Small intestine (tissue), 7 donors: ENCODE measurements at regions not wholly inside any gene's neighbourhood (a gene's known extent, or its start where the extent isn't known, plus 50 kb on each side); places are given as distances from the start of the nearest gene placed in this dataset.
"Not testable (repeated sequence)": the region's sequence is repeated elsewhere in the genome, so short reads cannot be mapped to it uniquely, and the experiment has no call there.

ENCODE experiments used
- DNase-seq, 2 donors: peaks; one replicate each; pipeline versions ENCODE4 v3.0.0 to v3.0.0-alpha.2; 2013
- FAIRE-seq: peaks from 2 replicates; lab custom pipeline; 2012; peaks lifted over from hg19 to GRCh38; lab: Jason Lieb, UNC
- H3K27ac ChIP-seq, 3 donors: one replicate each; pipeline ENCODE4 v1.5.1; 2013; ENCODE audit warnings: low read length in 2 of 3, mild to moderate bottlenecking in 2 of 3, control low read depth in 1 of 3, inconsistent platforms in 1 of 3, low read depth in 1 of 3, moderate library complexity in 1 of 3
- H3K27me3 ChIP-seq, 3 donors: one replicate each; pipeline ENCODE4 v1.6.1; 2013; ENCODE audit warnings: low read length in 3 of 3, inconsistent platforms in 1 of 3; ENCODE audit not compliant: control insufficient read depth in 3 of 3, insufficient read depth in 3 of 3
- H3K36me3 ChIP-seq, 3 donors: one replicate each; pipeline ENCODE4 v1.6.1; 2013; ENCODE audit warnings: low read length in 3 of 3, inconsistent platforms in 1 of 3, low read depth in 1 of 3, mild to moderate bottlenecking in 1 of 3, moderate library complexity in 1 of 3; ENCODE audit not compliant: control insufficient read depth in 3 of 3, insufficient read depth in 2 of 3
- H3K4me1 ChIP-seq, 3 donors: one replicate each; pipeline ENCODE4 v1.6.1; 2013; ENCODE audit warnings: low read length in 2 of 3, inconsistent platforms in 1 of 3, low read depth in 1 of 3, mild to moderate bottlenecking in 1 of 3, moderate library complexity in 1 of 3; ENCODE audit not compliant: control insufficient read depth in 3 of 3, insufficient read depth in 2 of 3
- H3K4me3 ChIP-seq, 3 donors: one replicate each; pipeline ENCODE4 v1.5.1; 2013; ENCODE audit warnings: low read length in 3 of 3, control low read depth in 1 of 3, inconsistent platforms in 1 of 3, low read depth in 1 of 3, mild to moderate bottlenecking in 1 of 3, moderate library complexity in 1 of 3
- H3K9me3 ChIP-seq, 2 donors: one replicate each; pipeline ENCODE4 v1.6.1; 2013; ENCODE audit warnings: low read depth in 1 of 2, low read length in 1 of 2; ENCODE audit not compliant: control insufficient read depth in 2 of 2, insufficient read depth in 1 of 2
- WGBS, 3 donors: extraction: QIAGEN DNeasy Blood & Tissue Kit; methylation state at CpG; one replicate each; pipeline ENCODE4 v1.1.7; 2013; 5-methylcytosine and 5-hydroxymethylcytosine counted together
- donor health status: healthy with polysubstance abuse.
- donor health status: control.
- donor health status: control.
- donor health status: Bipolar disorder and iron deficiency.
- donor health status: healthy.

DNA sequence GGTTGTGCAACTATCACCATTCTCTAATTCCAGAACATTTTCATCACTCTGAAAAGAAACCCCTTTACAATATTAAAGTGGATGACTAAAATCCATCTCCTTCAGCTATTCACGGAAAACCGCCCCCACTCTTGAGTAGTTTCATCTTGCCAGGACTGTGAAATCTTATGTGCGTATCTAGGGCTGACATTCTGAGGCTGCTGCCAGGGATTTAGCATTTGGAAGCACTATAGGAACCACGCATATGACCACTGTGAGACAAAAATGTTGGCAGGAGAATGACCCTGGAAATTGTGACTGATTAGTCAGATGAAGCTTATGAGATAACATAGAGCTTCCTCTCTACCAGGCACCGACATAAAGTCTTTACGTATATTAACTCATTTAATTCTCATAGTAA, 305.2 kb upstream of the PDE3A start:
- DNase-seq (no peak), FAIRE-seq (no peak)
- H3K4me1 ChIP-seq = no peaks in the 10 kb centered on the region
- H3K9me3 ChIP-seq = peaks cover 0 to 6% of the 10 kb centered on the region in 2 donors
- no peak overlapping the region for H3K4me3 ChIP-seq
- H3K27ac ChIP-seq = no peak overlapping the region
- no peaks in the 10 kb centered on the region for H3K27me3 ChIP-seq
- H3K36me3 ChIP-seq = no peaks in the 10 kb centered on the region
- WGBS, 3 donors = 76 to 94% (median 85%) methylated on average over 6 of the region's 6 CpGs

DNA sequence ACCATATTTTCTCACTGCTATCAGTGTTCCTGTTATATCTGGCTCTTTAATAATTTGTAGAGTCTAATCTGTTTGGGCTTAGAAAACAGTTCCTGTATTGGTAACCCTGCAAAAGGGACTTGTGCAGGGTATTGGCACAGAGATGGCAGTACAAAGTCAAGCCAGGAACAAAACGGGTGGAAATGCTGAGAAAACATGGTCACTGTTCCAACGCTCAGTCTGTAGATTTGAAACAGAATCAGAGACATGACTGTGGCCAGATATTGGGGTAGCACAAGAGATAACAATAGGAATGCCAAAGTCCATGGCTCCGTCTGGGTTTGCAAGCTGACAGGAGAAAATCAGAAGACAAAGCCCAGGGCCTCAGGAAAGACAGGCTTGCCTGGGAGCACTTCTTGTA, 290.7 kb upstream of the PDE3A start:
- FAIRE-seq = no peak
- no peaks in the 10 kb centered on the region for H3K36me3 ChIP-seq
- H3K27ac ChIP-seq = peak overlapping the region in 1 of 3 donors; percentile 8
- peaks cover 0 to 4% (median 0%) of the 10 kb centered on the region in 3 donors for H3K4me1 ChIP-seq
- peak; percentile 61 to 62 for DNase-seq
- H3K27me3 ChIP-seq = no peaks in the 10 kb centered on the region
- WGBS, 3 donors = 5 to 54% (median 27%) methylated on average over 3 of the region's 3 CpGs
- H3K9me3 ChIP-seq = peaks cover 0 to 3% of the 10 kb centered on the region in 2 donors
- no peak overlapping the region for H3K4me3 ChIP-seq

DNA sequence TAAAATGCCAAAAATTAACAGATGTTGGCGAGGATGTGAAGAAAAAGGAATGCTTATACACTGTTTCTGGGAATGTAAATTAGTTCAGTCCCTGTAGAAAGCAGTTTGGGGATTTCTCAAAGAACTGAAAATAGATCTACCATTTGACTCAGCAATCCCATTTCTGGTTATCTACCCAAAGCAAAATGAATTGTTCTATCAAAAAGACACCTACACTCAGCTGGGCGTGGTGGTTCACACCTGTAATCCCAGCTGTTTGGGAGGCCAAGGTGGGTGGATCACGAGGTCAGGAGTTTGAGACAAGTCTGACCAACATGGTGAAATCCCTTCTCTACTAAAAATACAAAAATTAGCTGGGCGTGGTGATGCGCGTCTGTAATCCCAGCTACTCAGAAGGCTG, 279.3 kb upstream of the PDE3A start:
- no peaks in the 10 kb centered on the region for H3K9me3 ChIP-seq
- no peak for DNase-seq
- FAIRE-seq = no peak
- H3K36me3 ChIP-seq = no peaks in the 10 kb centered on the region
- no peak overlapping the region for H3K4me3 ChIP-seq
- WGBS, 3 donors = 85 to 87% (median 85%) methylated on average over 6 of the region's 6 CpGs
- no peak overlapping the region for H3K27ac ChIP-seq
- H3K4me1 ChIP-seq = no peaks in the 10 kb centered on the region
- H3K27me3 ChIP-seq = no peaks in the 10 kb centered on the region

DNA sequence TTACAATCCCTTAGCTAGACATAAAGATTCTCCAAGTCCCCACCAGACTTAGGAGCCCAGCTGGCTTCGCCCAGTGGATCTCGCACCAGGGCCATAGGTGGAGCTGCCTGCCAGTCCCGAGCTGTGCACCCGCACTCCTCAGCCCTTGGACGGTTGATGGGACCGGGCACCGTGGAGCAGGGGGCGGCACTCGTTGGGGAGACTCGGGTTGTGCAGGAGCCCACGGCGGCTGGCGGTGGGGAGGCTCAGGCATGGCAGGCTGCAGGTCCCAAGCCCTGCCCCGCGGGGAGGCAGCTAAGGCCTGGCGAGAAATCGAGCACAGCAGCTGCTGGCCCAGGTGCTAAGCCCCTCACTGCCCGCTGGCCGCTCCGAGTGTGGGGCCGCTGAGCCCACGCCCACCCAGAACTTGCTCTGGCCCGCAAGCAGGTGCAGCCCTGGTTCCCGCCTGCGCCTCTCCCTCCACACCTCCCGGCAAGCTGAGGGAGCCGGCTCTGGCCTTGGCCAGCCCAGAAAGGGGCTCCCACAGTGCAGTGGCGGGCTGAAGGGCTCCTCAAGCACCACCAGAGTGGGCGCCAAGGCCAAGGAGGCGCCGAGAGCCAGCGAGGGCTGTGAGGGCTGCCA, 275.0 kb upstream of the PDE3A start:
- not testable (repeated sequence) for H3K27me3 ChIP-seq, H3K4me3 ChIP-seq, DNase-seq, H3K27ac ChIP-seq, H3K36me3 ChIP-seq, FAIRE-seq, H3K9me3 ChIP-seq, H3K4me1 ChIP-seq
- 91 to 92% (median 92%) methylated on average over 31 to 32 of the region's 32 CpGs for WGBS, 3 donors

DNA sequence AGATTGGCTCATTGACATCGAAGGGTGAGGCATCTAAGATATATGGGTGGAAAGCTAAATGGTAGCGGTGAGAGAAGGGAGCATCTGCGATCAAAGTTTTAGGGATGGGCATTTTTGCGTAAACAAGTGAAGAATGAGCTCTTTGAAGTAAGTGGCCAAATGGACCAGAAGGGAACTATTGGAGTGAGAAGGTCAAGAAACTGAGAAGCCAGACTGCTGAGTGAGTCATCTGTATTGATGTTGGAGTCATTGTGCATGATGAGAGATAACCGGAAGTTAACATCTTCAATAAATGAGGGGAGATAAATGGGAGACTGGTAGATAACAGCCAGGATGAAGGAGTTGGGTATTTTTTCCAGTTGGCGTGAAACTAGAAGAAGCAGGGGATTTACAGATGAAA, 271.9 kb upstream of the PDE3A start:
- WGBS, 3 donors = 79 to 90% (median 89%) methylated on average over 6 of the region's 6 CpGs
- no peak overlapping the region for H3K27ac ChIP-seq
- FAIRE-seq = no peak

DNA sequence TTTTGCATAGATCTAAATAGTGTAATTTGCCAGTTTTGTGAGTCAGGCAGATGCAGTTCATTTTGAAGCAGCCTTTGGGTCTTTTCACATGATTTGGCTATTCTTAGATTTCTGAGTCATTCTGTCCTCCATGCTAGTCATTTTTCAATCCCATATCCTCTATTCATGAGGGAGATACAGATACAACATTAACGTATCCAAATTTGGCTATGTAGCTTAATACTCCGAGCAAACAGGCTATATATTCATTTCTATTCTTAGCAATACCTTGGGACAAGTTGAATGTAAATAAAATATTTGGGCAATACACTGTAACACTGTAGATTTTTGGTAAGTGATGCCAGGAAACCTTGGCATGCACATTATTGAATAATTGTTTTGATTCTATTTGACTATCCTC, 270.7 kb upstream of the PDE3A start:
- no peaks in the 10 kb centered on the region for H3K27me3 ChIP-seq
- no peaks in the 10 kb centered on the region for H3K36me3 ChIP-seq
- DNase-seq (no peak), FAIRE-seq (no peak)
- H3K9me3 ChIP-seq = no peaks in the 10 kb centered on the region
- no peak overlapping the region for H3K27ac ChIP-seq
- 69 to 84% (median 73%) methylated on average over 2 of the region's 2 CpGs for WGBS, 3 donors
- H3K4me1 ChIP-seq = no peaks in the 10 kb centered on the region
- H3K4me3 ChIP-seq = no peak overlapping the region

More for the DNA sequence above, 271.9 kb upstream of the PDE3A start:
- Histone ChIP-seq H3K36me3 (no peaks in the 10 kb centered on the region), H3K4me3 (no peak overlapping the region), H3K27me3 (no peaks in the 10 kb centered on the region), H3K4me1 (no peaks in the 10 kb centered on the region), H3K9me3 (no peaks in the 10 kb centered on the region)
- no peak for DNase-seq

DNA sequence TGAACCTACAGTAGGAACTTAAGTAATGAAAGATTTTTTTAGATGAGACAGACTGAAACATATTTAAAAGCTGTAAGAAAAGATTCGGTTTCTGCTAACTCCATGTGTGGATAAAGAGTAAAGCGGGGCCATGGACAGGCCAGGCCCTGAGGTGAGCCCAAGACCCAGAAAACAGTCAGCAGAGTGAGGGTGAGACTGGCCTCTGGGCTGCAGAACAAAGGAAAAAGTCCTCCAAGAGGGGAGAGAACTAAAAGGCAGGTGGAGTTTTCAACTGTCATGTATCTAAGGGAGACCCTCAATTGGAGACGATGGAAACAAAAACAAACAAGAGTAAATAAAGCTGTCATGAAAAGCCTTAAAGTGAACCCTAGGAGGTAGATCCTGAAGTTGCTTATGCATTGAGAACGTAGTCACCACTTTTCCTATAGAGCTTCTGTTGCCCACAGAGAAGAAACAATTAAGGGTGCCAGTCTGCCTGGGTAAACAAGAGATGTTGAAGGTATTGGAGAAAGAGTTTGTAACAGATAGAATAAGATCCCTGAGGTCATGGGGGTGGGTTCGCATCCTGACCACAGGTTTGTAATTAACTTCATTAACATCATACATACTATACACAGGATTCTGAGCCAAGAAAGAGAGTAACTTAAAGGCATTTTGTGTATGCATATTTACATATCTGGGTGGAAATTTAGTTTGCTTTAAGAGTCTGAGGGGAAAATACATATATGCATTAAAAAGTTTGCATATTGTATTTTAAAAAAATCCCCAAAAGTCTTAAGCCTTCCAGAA, 268.7 kb upstream of the PDE3A start:
- Histone ChIP-seq H3K4me3 (no peak overlapping the region), H3K36me3 (no peaks in the 10 kb centered on the region), H3K27me3 (no peaks in the 10 kb centered on the region), H3K4me1 (no peaks in the 10 kb centered on the region), H3K9me3 (no peaks in the 10 kb centered on the region), H3K27ac (no peak overlapping the region)
- 81 to 92% (median 88%) methylated on average over 5 of the region's 5 CpGs for WGBS, 3 donors
- no peak for DNase-seq
- no peak for FAIRE-seq

DNA sequence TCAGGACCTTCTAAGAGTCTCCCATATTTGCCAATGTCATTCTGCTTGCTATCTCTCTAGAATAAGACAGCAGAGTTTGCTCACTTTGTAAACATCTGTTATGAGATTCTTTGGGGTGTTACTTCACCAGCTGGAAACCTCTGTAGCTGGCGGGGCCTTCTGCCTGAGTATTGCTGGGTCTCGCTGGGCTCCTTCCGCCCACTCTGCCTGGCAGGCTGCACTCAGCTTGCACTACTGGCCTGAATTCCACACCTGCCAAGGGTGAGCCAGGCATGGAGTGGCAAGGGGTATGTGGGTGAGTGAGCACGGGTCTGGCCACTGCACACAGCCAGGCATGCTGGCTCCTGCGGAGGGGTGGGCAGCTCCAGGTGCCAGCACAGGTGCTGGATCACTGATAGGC, 267.3 kb upstream of the PDE3A start:
- no peak for FAIRE-seq
- no peak overlapping the region for H3K27ac ChIP-seq
- no peaks in the 10 kb centered on the region for H3K36me3 ChIP-seq
- no peaks in the 10 kb centered on the region for H3K4me1 ChIP-seq
- DNase-seq = no peak
- WGBS, 3 donors = 73 to 82% (median 80%) methylated on average over 5 of the region's 5 CpGs
- no peaks in the 10 kb centered on the region for H3K27me3 ChIP-seq
- H3K4me3 ChIP-seq = no peak overlapping the region
- H3K9me3 ChIP-seq = no peaks in the 10 kb centered on the region
